ENCODE measurements at regions not wholly inside any gene's neighbourhood (a gene's known extent, or its start where the extent isn't known, plus 50 kb on each side); places are given as distances from the start of the nearest gene placed in this dataset.
A peak's percentile ranks its signal among the peaks of the same experiment; 100 is the strongest.

- H3K36me3 ChIP-seq (replicated peaks in 1 of 2; ENCODE audit: control insufficient read depth in 1 of 2, insufficient read depth in 2 of 2, low read length in 2 of 2): no peaks in the 10 kb centered on the region
- H3K4me3 ChIP-seq (replicated peaks in 1 of 3; ENCODE audit: insufficient read depth in 1 of 3, low read depth in 2 of 3, low read length in 3 of 3): no peak overlapping the region
- TF ChIP-seq ATF7 (IDR thresholded peaks at IDR 0.05): peak; percentile 68
- no peak for TF ChIP-seq ATF7 (CRISPR knock-in tag; IDR thresholded peaks at IDR 0.05)
- no peak for TF ChIP-seq SP5 (CRISPR knock-in tag; IDR thresholded peaks at IDR 0.05; ENCODE audit: borderline replicate concordance, low read depth)
- no peak for TF ChIP-seq SRF (IDR thresholded peaks at IDR 0.05; ENCODE audit: low read depth, low read length)
- no peak for TF ChIP-seq ZNF160 (CRISPR knock-in tag; IDR thresholded peaks at IDR 0.05)
- TF ChIP-seq AGO1 (IDR thresholded peaks at IDR 0.05; ENCODE audit: low read depth, low read length, poor library complexity, severe bottlenecking): no peak
- TF ChIP-seq ZNF609 (CRISPR knock-in tag; IDR thresholded peaks at IDR 0.05; ENCODE audit: borderline replicate concordance): no peak
- TF ChIP-seq AKAP8 (CRISPR knock-in tag; IDR thresholded peaks at IDR 0.05): no peak
- TF ChIP-seq ZNF382 (CRISPR knock-in tag; IDR thresholded peaks at IDR 0.05; ENCODE audit: borderline replicate concordance): no peak
- TF ChIP-seq GATAD2A (CRISPR knock-in tag; IDR thresholded peaks at IDR 0.05): no peak
- peak; percentile 83 for TF ChIP-seq CEBPB (IDR thresholded peaks at IDR 0.05; ENCODE audit: borderline replicate concordance, low read depth, low read length)
- TF ChIP-seq DNMT3B (CRISPR knock-in tag; conservative IDR thresholded peaks at IDR 0.05): no peak
- TF ChIP-seq RFX5 (IDR thresholded peaks at IDR 0.05; ENCODE audit: low read depth, low read length): no peak
- TF ChIP-seq ATF3 (CRISPR knock-in tag; IDR thresholded peaks at IDR 0.05): no peak
- no peak for TF ChIP-seq ZNF549 (CRISPR knock-in tag; IDR thresholded peaks at IDR 0.05)
- TF ChIP-seq RAD21 (CRISPR knock-in tag; IDR thresholded peaks at IDR 0.05): no peak
- TF ChIP-seq ZNF281 (CRISPR knock-in tag; IDR thresholded peaks at IDR 0.05; ENCODE audit: borderline replicate concordance): no peak
- no peak for TF ChIP-seq HOXA3 (CRISPR knock-in tag; IDR thresholded peaks at IDR 0.05)
- no peaks in the 10 kb centered on the region for H3K79me2 ChIP-seq (ENCODE audit: insufficient read depth, low read length)
- no peak overlapping the region for H3K27ac ChIP-seq (ENCODE audit: extremely low read length, insufficient read depth, low read length)
- no peaks in the 10 kb centered on the region for H3K27me3 ChIP-seq (ENCODE audit: control insufficient read depth in 1 of 2, insufficient read depth in 2 of 2, low read length in 2 of 2)
- ATAC-seq: no peak
- H2AFZ ChIP-seq (ENCODE audit: low read length): no peak overlapping the region
- no peaks in the 10 kb centered on the region for H3K9me3 ChIP-seq (ENCODE audit: low read length)
- no peak overlapping the region for H3K9ac ChIP-seq (ENCODE audit: insufficient read depth, low read depth, low read length)
- 2% methylated on average over 2 of the region's 2 CpGs for WGBS (ENCODE audit: low lambda C conversion rate)
- BruUV-seq (replicated peaks): no TSS peak
- ChIA-PET CTCF (ENCODE audit: low intra/inter-chr PET ratio, low total read pairs) (no interaction called here), POLR2A (no interaction called here)
- no peak for DNase-seq (ENCODE audit: low spot score)
- no peak overlapping the region for H3K4me2 ChIP-seq (ENCODE audit: low read depth, low read length)
- no peaks in the 10 kb centered on the region for H4K20me1 ChIP-seq (ENCODE audit: insufficient read depth, low read length)
- no peaks in the 10 kb centered on the region for H3K4me1 ChIP-seq (ENCODE audit: insufficient read depth, low read length)
- in situ Hi-C loops (cut with HindIII; ENCODE audit: extremely low pct_ligation_motif_present, low pct_unique_long_range_greater_than_20kb) (no loop called here), intact Hi-C loops (cut with micrococcal nuclease; ENCODE audit: unreplicated experiment) (no loop called here)
- no peak for FAIRE-seq
These were observed 243.3 kb downstream of the ACTL7B start for GRCh38 chr9:108612513-108612912.

All from HepG2 (cell line).